H1 (cell line): ENCODE measurements at regions not wholly inside any gene's neighbourhood (a gene's known extent, or its start where the extent isn't known, plus 50 kb on each side); places are given as distances from the start of the nearest gene placed in this dataset.

ENCODE experiments used
- CEBPB ChIP-seq: IDR thresholded peaks from 2 replicates; pipeline ENCODE4 v1.6.1; 2012; ENCODE audit warnings: low read depth, low read length
- NANOG ChIP-seq: IDR thresholded peaks from 2 replicates; pipeline ENCODE4 v1.6.1; 2011; ENCODE audit warnings: low read length, low read depth, mild to moderate bottlenecking, inconsistent platforms; ENCODE audit not compliant: insufficient read depth, poor library complexity, severe bottlenecking
- SP1 ChIP-seq: IDR thresholded peaks from 2 replicates; pipeline ENCODE4 v1.6.1; 2011; ENCODE audit warnings: low read depth, low read length
- SP4 ChIP-seq: IDR thresholded peaks from 2 replicates; pipeline ENCODE4 v1.6.1; 2012; ENCODE audit warnings: low read length, inconsistent platforms
- SRF ChIP-seq: IDR thresholded peaks from 2 replicates; pipeline ENCODE4 v1.6.1; 2011; ENCODE audit warnings: mild to moderate bottlenecking, low read depth, low read length, moderate library complexity
- TAF1 ChIP-seq: IDR thresholded peaks from 2 replicates; pipeline ENCODE4 v1.6.1; 2011; ENCODE audit warnings: mild to moderate bottlenecking, low read depth, low read length
- TF ChIP-seq, protein P1 (sequence below): IDR thresholded peaks from 2 replicates; pipeline ENCODE4 v1.6.1; 2011; ENCODE audit warnings: low read depth, mild to moderate bottlenecking, low read length; ENCODE audit not compliant: insufficient read depth

DNA sequence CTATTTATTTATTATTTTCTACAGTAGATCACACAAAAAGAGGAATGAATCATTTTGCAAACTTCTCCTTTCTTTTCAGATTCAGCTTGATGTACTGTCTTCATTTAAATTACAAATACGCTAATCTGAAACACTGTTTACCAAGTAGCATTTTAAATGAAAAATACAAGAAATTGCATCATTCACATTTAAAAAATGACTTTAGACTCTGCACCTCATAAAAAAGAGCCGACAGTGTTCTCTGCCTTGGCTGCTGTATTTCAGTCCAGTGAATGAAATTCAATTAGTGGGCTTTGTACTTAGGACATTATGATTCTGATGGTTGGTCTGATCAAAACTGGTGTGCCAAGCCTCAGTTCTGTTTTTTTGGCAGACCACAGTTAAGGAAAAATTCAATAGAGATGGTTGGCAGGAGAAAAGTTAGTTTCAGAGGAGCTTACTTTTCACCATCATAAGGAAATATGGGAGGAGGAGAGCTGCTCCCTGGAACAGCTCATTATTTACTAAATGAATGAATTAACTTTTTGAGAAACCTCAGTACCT is 222.4 kb upstream of the ESRRG start (continued):
- TF ChIP-seq, protein P1, sequence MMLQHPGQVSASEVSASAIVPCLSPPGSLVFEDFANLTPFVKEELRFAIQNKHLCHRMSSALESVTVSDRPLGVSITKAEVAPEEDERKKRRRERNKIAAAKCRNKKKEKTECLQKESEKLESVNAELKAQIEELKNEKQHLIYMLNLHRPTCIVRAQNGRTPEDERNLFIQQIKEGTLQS: no peak
- TF ChIP-seq TAF1 (no peak), SP4 (no peak), SRF (no peak), SP1 (no peak), NANOG (no peak), CEBPB (no peak)
- TF ChIP-seq, all 59 proteins: peak for 0
